ENCODE measurements at regions not wholly inside any gene's neighbourhood (a gene's known extent, or its start where the extent isn't known, plus 50 kb on each side); places are given as distances from the start of the nearest gene placed in this dataset.

DNA sequence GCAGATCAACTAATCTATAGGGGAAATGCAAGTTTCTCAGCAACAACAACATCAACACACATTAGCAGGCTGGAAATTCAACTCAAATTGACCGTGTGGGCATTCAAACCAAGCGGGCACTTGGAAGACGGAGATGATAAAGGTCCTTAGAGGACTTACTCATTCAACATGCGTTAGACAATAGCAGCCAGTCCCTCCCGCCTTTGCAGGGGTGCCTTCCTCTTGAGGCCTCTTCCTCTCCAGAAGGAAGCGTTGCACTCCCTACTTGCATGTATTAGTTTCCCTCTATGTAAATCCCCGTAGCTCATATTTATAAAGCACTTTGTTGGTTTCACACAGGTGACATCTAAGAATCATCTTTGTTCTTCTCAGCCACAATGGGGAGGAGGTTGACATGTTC lies 300.8 kb upstream of the STXBP5 start:
- no peak overlapping the region for H3K4me3 Mint-ChIP-seq
- peaks cover 3% of the 10 kb centered on the region for H3K36me3 Mint-ChIP-seq (ENCODE audit: insufficient read depth)
- H3K4me1 Mint-ChIP-seq (ENCODE audit: low read depth in 2 of 2), result no peaks in the 10 kb centered on the region
- peaks cover 0 to 7% of the 10 kb centered on the region in 2 donors for H3K27me3 Mint-ChIP-seq
- no peak for DNase-seq
- no peak for ATAC-seq (replicated peaks)
- H3K27ac Mint-ChIP-seq, result no peak overlapping the region
- H3K9me3 Mint-ChIP-seq, result no peaks in the 10 kb centered on the region

DNA sequence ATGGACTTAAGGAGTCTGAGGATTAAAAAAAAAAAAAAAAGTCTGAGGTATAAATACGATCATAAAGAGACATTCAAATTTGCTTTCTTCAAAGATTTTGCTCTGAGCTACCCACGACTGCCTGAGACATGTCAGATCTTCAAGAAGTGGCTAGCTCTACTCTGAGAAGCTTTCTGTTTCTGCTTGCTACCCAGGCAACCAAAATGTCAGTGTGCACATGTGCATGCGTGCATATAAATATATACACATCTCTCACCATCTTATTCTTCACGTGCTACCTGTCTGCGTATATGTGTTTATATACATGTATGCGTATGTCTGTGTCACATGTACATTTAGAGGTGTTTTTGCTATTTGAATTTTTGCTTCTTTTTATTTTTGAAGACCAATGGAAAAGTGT lies 299.6 kb upstream of the STXBP5 start:
- Mint-ChIP-seq H3K27me3 (peaks cover 0 to 7% of the 10 kb centered on the region in 2 donors), H3K4me1 (ENCODE audit: low read depth in 2 of 2) (no peaks in the 10 kb centered on the region)
- ATAC-seq (replicated peaks), result no peak

DNA sequence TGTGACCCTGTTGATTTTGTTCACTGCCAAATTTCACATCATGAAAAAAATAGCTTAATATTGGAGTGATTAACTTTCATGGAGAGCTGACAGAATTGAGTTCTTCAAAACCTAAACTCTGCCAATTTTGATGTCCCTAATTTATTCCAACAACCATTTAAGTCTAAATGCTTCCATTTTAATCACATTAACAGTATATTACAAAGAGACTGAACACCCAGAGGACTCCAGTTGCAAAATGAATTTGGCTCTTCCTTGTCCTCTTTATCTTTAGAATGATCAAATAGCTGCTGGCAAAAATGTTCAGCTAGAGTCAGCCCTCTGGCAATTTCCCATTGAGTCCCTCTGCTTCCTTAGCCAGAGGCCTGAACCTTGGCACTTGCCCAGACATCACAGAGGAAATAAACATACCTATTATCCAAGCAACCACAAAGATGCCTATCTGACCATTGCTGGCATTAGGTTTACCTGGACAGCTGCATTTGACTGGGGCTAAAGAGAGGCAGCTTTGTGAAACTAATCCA lies 299.0 kb upstream of the STXBP5 start:
- H3K27me3 Mint-ChIP-seq, result peaks cover 0 to 7% of the 10 kb centered on the region in 2 donors
- no peak for DNase-seq
- ATAC-seq (replicated peaks), result no peak
- no peaks in the 10 kb centered on the region for H3K9me3 Mint-ChIP-seq
- no peak overlapping the region for H3K4me3 Mint-ChIP-seq
- no peak overlapping the region for H3K27ac Mint-ChIP-seq
- no peaks in the 10 kb centered on the region for H3K36me3 Mint-ChIP-seq (ENCODE audit: insufficient read depth)
- no peaks in the 10 kb centered on the region for H3K4me1 Mint-ChIP-seq (ENCODE audit: low read depth in 2 of 2)

More for the DNA sequence above, 299.6 kb upstream of the STXBP5 start:
- no peak overlapping the region for H3K4me3 Mint-ChIP-seq
- H3K27ac Mint-ChIP-seq, result no peak overlapping the region
- no peaks in the 10 kb centered on the region for H3K9me3 Mint-ChIP-seq
- peaks cover 3% of the 10 kb centered on the region for H3K36me3 Mint-ChIP-seq (ENCODE audit: insufficient read depth)
- DNase-seq, result no peak

DNA sequence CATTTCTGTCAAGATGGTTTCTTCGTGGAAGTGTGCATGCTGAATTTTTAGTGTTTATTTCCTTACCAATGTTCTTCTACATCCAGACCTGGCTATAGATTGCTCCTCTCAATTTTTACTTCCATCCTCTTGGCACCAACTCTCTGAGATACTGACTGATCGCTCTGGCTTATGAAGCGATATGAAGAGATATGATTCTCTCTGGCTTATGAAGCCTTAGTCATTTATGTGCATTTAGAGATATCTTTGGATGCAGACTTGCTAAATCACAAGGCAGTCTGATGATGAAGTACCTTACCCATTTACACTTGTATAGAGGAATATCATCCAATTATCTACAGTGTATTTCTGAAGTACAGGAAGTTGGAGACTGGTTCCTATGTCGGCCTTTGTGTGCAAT lies 295.4 kb upstream of the STXBP5 start:
- Mint-ChIP-seq H3K27me3 (peaks cover 0 to 10% of the 10 kb centered on the region in 2 donors), H3K27ac (no peak overlapping the region), H3K9me3 (no peaks in the 10 kb centered on the region), H3K4me3 (no peak overlapping the region), H3K4me1 (ENCODE audit: low read depth in 2 of 2) (no peaks in the 10 kb centered on the region), H3K36me3 (ENCODE audit: insufficient read depth) (no peaks in the 10 kb centered on the region)
- ATAC-seq (replicated peaks), result no peak
- no peak for DNase-seq

DNA sequence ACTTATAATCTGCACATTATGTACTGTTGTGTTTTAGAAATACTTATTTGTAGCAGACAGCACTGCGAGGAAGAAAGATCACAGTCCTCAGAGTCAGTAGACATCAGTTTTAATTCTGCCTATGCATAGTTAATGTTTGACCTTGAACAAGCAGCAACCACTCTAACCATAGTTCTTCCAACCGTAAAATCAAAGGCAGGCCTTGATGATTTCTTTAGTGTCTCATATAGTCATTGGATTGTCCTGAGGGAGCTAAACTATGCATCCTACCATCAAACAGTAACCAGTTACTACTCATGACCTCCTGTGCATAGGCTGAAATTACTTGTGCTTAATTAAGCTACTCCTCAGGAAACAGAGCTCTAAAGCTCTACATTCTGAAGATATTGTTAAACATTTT lies 294.8 kb upstream of the STXBP5 start:
- Mint-ChIP-seq H3K27ac (no peak overlapping the region), H3K9me3 (no peaks in the 10 kb centered on the region), H3K36me3 (ENCODE audit: insufficient read depth) (no peaks in the 10 kb centered on the region), H3K4me3 (no peak overlapping the region), H3K4me1 (ENCODE audit: low read depth in 2 of 2) (no peaks in the 10 kb centered on the region), H3K27me3 (peaks cover 0 to 16% of the 10 kb centered on the region in 2 donors)
- ATAC-seq (replicated peaks) (no peak), DNase-seq (no peak)

DNA sequence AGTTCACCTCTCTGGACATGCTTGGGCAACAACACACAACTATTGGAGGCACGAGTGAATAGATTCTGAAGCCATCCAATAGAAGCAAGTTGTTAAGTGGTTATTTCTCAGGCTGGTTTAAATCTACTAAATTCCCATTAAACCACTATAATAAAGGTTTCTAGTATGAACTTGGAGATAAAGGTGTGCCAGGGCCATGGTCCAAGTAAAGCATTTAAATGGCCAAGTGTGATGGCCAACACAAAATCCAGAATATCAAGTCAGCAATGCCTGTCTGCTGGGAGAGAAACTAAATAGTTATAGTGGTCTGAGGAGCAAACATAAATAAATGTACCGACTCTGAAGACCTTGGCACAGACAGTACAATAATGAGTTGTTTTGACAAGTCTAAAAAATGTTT lies 294.3 kb upstream of the STXBP5 start:
- DNase-seq (no peak), ATAC-seq (replicated peaks) (no peak)
- Mint-ChIP-seq H3K4me3 (no peak overlapping the region), H3K27me3 (peaks cover 0 to 17% of the 10 kb centered on the region in 2 donors), H3K36me3 (ENCODE audit: insufficient read depth) (no peaks in the 10 kb centered on the region), H3K4me1 (ENCODE audit: low read depth in 2 of 2) (no peaks in the 10 kb centered on the region), H3K9me3 (no peaks in the 10 kb centered on the region), H3K27ac (no peak overlapping the region)

DNA sequence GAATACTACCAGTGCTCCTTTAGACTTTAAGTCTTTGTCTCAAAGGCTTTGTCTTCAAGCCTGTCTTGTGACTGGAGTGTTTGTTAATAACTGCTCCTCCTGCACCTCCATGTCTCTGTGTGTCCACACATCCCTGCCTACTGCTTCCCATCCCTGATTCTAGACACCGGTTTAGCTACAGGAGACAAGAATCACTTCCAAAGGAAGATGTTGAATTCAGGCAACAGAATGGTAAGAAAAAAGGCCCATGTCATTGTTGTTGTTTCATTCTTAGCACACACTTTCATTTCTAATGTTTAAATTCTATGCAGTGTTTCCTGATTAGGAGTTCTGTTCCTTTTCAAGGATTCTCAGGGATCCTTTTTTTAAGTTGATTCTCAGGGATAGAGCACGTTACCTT lies 293.6 kb upstream of the STXBP5 start:
- ATAC-seq (replicated peaks), result no peak
- H3K27ac Mint-ChIP-seq, result no peak overlapping the region

DNA sequence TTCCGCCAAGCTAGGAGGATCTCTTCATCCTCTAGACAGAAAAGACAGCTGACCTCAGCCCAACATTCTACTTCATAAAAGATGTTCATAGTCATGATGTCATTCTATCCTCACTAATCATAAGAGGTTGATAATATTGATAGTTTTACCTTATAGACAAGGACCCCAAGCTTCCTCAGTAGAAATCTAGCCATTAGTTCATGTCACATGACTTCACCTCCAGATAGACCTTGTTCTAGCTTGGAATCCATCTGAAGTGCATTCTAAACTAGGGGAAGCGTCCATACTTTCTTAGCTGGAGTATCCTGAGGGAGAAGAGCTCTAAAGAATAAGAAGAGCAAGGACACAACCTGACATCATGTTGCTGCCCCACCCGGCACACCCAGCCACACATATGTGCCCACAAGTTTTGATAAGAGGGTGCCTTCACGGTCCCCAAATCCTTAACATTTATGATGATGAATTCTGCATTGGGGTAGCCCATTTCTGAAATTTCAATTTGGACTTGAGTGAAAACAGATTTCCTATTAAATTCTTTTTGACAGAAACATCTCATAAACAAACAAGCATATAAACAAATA lies 292.5 kb upstream of the STXBP5 start:
- Mint-ChIP-seq H3K9me3 (no peaks in the 10 kb centered on the region), H3K4me3 (no peak overlapping the region), H3K36me3 (ENCODE audit: insufficient read depth) (no peaks in the 10 kb centered on the region), H3K4me1 (ENCODE audit: low read depth in 2 of 2) (no peaks in the 10 kb centered on the region), H3K27me3 (peaks cover 0 to 17% of the 10 kb centered on the region in 2 donors), H3K27ac (no peak overlapping the region)
- ATAC-seq (replicated peaks), result no peak
- no peak for DNase-seq

More for the DNA sequence above, 293.6 kb upstream of the STXBP5 start:
- H3K27me3 Mint-ChIP-seq, result peaks cover 0 to 17% of the 10 kb centered on the region in 2 donors
- H3K4me1 Mint-ChIP-seq (ENCODE audit: low read depth in 2 of 2), result no peaks in the 10 kb centered on the region
- no peak overlapping the region for H3K4me3 Mint-ChIP-seq
- H3K9me3 Mint-ChIP-seq, result no peaks in the 10 kb centered on the region
- H3K36me3 Mint-ChIP-seq (ENCODE audit: insufficient read depth), result no peaks in the 10 kb centered on the region
- DNase-seq, result no peak

DNA sequence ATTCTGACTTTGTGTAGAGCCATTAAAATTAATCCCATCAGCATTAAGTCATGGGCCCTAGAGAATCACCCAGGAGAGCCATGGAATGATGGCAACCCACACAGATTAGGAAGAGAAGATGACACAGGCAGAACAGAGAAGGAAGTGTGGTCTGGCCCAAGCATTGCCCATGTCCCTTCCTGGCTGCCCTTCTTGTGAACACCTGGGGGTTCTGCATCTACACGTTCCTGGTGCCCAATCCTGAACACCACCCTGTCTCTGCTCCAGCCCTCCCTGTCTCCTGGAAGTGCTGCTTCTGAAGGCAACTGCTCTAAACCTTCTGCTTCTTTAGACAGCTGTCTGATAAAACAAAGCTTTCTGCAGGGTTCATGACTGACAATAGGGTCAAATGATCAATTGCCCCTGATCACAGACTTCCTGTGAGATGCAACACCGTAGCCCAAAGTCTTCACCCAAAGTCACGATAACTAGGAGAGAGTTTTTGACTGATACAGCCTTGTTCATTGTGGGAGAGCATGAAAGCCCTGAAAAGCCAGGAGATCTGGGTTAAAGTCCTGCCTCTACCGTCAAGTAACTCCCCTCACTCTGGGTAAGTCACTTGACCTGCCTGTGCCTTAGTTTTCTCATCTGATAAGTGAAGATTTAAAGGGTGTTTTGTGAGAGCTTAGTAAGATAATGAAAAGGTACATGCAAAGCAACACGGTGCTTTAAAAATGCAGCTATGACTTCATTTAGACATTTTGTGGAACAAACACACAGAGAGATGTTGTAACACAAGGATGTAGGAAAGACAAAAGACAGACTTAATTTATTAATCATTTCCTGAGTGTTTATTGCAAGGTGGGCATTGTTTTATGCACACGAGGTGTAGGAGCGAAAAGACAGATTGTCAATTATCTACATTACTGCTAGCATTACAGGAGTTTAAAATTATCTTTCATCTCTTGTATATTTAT lies 291.2 kb upstream of the STXBP5 start:
- ATAC-seq (replicated peaks), result no peak
- peaks cover 5 to 10% of the 10 kb centered on the region in 2 donors for H3K27me3 Mint-ChIP-seq
- no peak for DNase-seq
- no peak overlapping the region for H3K4me3 Mint-ChIP-seq
- H3K4me1 Mint-ChIP-seq (ENCODE audit: low read depth in 2 of 2), result no peaks in the 10 kb centered on the region
- no peaks in the 10 kb centered on the region for H3K36me3 Mint-ChIP-seq (ENCODE audit: insufficient read depth)
- no peaks in the 10 kb centered on the region for H3K9me3 Mint-ChIP-seq
- H3K27ac Mint-ChIP-seq, result no peak overlapping the region

DNA sequence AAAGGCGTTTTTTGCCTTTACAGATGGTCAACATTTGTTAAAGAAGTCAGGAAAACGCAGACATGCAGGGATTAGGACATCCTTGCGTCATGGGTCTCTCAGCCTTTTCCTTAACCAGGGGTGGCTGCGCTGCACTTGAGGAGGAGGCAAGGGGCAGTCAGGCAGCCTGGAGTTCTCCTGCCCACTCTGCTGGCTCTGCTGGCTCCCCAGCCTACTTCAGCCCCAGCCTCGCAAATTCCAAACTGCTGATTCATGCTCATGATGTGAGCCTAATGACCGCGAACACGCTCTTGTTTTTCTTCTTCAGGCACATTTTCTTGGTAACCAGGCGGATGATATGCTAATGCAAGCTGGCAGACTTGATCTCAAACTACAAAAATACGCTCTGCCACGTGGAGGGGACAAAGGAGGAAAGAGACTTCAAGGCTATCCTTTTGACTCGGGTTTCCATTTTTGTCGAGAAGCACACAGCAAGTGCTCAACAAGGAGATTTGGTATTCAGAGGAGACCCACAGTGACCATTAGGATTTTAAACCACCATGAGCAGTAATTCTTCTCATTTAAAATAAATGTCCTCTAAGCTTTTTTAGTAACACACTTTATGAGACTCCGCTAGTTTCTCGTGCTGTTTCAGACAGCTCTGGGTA lies 290.3 kb upstream of the STXBP5 start:
- DNase-seq (no peak), ATAC-seq (replicated peaks) (no peak)
- Mint-ChIP-seq H3K27me3 (peaks cover 5 to 10% of the 10 kb centered on the region in 2 donors), H3K36me3 (ENCODE audit: insufficient read depth) (no peaks in the 10 kb centered on the region), H3K4me3 (no peak overlapping the region), H3K4me1 (ENCODE audit: low read depth in 2 of 2) (no peaks in the 10 kb centered on the region), H3K27ac (no peak overlapping the region), H3K9me3 (no peaks in the 10 kb centered on the region)

DNA sequence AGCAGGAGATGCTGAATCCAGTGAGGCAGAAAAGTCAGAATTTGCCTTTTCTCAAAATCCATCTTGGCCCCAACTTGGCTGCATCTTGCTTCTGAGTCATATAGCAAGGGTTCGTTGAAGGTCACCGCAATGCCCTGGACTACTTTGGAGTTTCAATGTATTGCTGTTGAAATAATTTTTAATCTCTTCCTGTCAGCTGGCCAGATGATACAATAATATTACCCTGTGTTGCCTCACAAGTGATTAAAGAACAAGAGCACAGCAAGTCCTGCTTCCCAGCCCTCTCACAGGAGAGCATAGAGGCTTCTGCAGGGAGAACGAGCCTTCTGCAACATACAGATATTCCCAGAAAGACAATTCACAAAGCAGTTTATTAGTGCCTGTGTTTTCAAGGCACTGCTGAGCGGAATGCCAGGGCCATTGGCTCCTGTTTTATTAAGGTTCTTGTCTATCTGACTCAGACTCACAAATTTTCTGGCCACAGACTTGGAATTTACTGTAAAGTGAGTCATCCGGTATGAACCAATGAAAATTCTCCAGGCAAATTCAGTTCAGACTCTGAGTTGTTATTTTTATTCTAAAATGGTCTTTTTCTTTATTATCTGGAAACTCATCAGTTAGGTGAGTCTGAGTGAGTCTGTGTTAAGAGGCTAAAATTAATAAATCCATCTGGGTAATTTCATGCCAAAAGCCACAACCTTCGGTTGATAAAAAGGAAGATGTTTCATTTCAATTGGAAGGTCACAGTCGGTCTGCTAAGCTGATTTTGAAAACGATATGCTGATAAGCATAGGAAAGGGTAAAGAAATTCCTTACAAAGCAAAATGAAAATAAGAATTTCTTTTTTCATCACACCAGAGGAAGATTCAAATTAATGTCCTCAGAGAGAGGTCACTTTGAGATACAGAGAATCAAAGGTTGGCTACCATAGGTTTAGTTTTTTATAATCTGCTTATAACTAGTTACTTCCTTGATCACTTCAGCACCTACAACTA lies 289.4 kb upstream of the STXBP5 start:
- Mint-ChIP-seq H3K4me1 (ENCODE audit: low read depth in 2 of 2) (no peaks in the 10 kb centered on the region), H3K9me3 (no peaks in the 10 kb centered on the region), H3K27me3 (peaks cover 8 to 10% of the 10 kb centered on the region in 2 donors), H3K36me3 (ENCODE audit: insufficient read depth) (no peaks in the 10 kb centered on the region), H3K27ac (no peak overlapping the region), H3K4me3 (no peak overlapping the region)
- DNase-seq, result no peak
- ATAC-seq (replicated peaks), result no peak

DNA sequence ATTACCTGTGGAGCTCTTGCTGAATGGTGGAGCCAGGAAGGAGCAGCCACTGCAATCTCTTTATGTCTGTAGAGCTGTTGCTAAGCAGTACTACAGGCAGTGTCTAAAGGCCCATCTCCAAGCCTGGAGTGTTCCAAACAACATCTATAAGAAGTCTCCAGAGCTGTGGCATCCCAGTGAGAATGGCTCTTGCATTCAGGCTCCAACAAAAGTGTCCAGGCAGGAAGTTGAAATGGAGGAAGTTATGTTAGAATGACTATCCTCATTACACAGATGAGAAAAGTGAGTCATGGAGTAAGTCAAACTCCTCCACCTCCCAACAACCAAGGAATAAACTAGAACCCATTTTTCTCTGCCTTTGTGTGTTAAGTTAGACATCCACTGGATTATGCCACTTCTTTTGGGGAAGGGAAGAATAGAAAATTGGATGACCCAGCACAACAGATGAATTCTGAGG lies 288.5 kb upstream of the STXBP5 start:
- H3K27me3 Mint-ChIP-seq, result peaks cover 10 to 11% of the 10 kb centered on the region in 2 donors
- H3K4me3 Mint-ChIP-seq, result no peak overlapping the region
- no peaks in the 10 kb centered on the region for H3K4me1 Mint-ChIP-seq (ENCODE audit: low read depth in 2 of 2)
- H3K9me3 Mint-ChIP-seq, result no peaks in the 10 kb centered on the region
- ATAC-seq (replicated peaks) (no peak), DNase-seq (no peak)
- H3K27ac Mint-ChIP-seq, result no peak overlapping the region
- no peaks in the 10 kb centered on the region for H3K36me3 Mint-ChIP-seq (ENCODE audit: insufficient read depth)
